PC-9 (cell line): ENCODE measurements at regions not wholly inside any gene's neighbourhood (a gene's known extent, or its start where the extent isn't known, plus 50 kb on each side); places are given as distances from the start of the nearest gene placed in this dataset.

Experiments
- EZH2 ChIP-seq: fragments of 200-600 bp; sonication (generic); IDR thresholded peaks from 2 replicates; pipeline ENCODE4 v1.8.0; 2017; ENCODE audit warnings: antibody characterized with exemption, low read depth
- TF ChIP-seq, protein P1 (sequence below): fragments of 200-600 bp; sonication (generic); conservative IDR thresholded peaks from 2 replicates; pipeline ENCODE4 v1.6.1; 2017; ENCODE audit warnings: mixed run types, antibody characterized with exemption, mild to moderate bottlenecking, moderate library complexity

GRCh38 chr17:11082559-11082958 is 158.5 kb upstream of the SHISA6 start:
- TF ChIP-seq, protein P1, sequence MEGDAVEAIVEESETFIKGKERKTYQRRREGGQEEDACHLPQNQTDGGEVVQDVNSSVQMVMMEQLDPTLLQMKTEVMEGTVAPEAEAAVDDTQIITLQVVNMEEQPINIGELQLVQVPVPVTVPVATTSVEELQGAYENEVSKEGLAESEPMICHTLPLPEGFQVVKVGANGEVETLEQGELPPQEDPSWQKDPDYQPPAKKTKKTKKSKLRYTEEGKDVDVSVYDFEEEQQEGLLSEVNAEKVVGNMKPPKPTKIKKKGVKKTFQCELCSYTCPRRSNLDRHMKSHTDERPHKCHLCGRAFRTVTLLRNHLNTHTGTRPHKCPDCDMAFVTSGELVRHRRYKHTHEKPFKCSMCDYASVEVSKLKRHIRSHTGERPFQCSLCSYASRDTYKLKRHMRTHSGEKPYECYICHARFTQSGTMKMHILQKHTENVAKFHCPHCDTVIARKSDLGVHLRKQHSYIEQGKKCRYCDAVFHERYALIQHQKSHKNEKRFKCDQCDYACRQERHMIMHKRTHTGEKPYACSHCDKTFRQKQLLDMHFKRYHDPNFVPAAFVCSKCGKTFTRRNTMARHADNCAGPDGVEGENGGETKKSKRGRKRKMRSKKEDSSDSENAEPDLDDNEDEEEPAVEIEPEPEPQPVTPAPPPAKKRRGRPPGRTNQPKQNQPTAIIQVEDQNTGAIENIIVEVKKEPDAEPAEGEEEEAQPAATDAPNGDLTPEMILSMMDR, result no peak
- TF ChIP-seq EZH2, result no peak
